HCT116 (cell line): ENCODE measurements at regions not wholly inside any gene's neighbourhood (a gene's known extent, or its start where the extent isn't known, plus 50 kb on each side); places are given as distances from the start of the nearest gene placed in this dataset.

Source experiments
- ATF3 ChIP-seq: IDR thresholded peaks from 2 replicates; pipeline ENCODE4 v1.6.1; 2012
- EZH2 ChIP-seq: fragments of 200-600 bp; sonication (generic); IDR thresholded peaks from 2 replicates; pipeline ENCODE4 v1.6.1; 2017; ENCODE audit warnings: antibody characterized with exemption, mixed run types
- EZH2phosphoT487 ChIP-seq: fragments of 200-600 bp; IDR thresholded peaks from 2 replicates; pipeline ENCODE4 v1.6.1; 2018; ENCODE audit warnings: antibody characterized with exemption, borderline replicate concordance
- POLR2A ChIP-seq: IDR thresholded peaks from 2 replicates; pipeline ENCODE4 v1.7.0; 2011; ENCODE audit warnings: borderline replicate concordance; ENCODE audit not compliant: insufficient read depth, insufficient read length; ENCODE audit errors: extremely low read depth
- POLR2AphosphoS5 ChIP-seq: IDR thresholded peaks from 2 replicates; pipeline ENCODE4 v1.6.1; 2011; ENCODE audit warnings: mild to moderate bottlenecking, low read depth, low read length, moderate library complexity
- RAD21 ChIP-seq: IDR thresholded peaks from 2 replicates; pipeline ENCODE4 v1.6.1; 2012; ENCODE audit warnings: low read depth, mild to moderate bottlenecking
- SIN3A ChIP-seq: IDR thresholded peaks from 2 replicates; pipeline ENCODE4 v1.6.1; 2012; ENCODE audit warnings: low read depth
- SP1 ChIP-seq: IDR thresholded peaks from 2 replicates; pipeline ENCODE4 v1.6.1; 2012; ENCODE audit warnings: low read depth
- YY1 ChIP-seq: IDR thresholded peaks from 2 replicates; pipeline ENCODE4 v1.6.1; 2011; ENCODE audit warnings: low read length, low read depth, moderate library complexity, mild to moderate bottlenecking; ENCODE audit not compliant: insufficient replicate concordance; ENCODE audit errors: extremely low read depth
- ZBTB33 ChIP-seq: IDR thresholded peaks from 2 replicates; pipeline ENCODE4 v1.6.1; 2011; ENCODE audit warnings: mild to moderate bottlenecking, low read length, moderate library complexity; ENCODE audit not compliant: insufficient replicate concordance; ENCODE audit errors: extremely low read depth
- ZNF274 ChIP-seq: fragments of 200-500 bp; sonication (Bioruptor generic); IDR thresholded peaks from 2 replicates; pipeline ENCODE4 v1.6.1; 2014; ENCODE audit warnings: mild to moderate bottlenecking, low read depth, low read length, inconsistent platforms
- TF ChIP-seq, protein P1 (sequence below), 3 experiments: fragments of 200-600 bp in 1 of 3; sonication (generic) in 1 of 3; IDR thresholded peaks in 2 of 3; conservative IDR thresholded peaks in 1 of 3; 2 replicates each; pipeline ENCODE4 v1.5.1; 2012 to 2017; ENCODE audit warnings: low read depth in 2 of 3, low read length in 2 of 3, antibody characterized with exemption in 1 of 3, borderline replicate concordance in 1 of 3, control low read depth in 1 of 3, mild to moderate bottlenecking in 1 of 3, mixed read lengths in 1 of 3, mixed run types in 1 of 3, moderate library complexity in 1 of 3; ENCODE audit not compliant: insufficient read depth in 1 of 3
- TF ChIP-seq, protein P2 (sequence below): IDR thresholded peaks from 2 replicates; pipeline ENCODE4 v1.6.1; 2012
- TF ChIP-seq, protein P3 (sequence below): IDR thresholded peaks from 2 replicates; pipeline ENCODE4 v1.6.1; 2012; ENCODE audit warnings: low read depth

DNA sequence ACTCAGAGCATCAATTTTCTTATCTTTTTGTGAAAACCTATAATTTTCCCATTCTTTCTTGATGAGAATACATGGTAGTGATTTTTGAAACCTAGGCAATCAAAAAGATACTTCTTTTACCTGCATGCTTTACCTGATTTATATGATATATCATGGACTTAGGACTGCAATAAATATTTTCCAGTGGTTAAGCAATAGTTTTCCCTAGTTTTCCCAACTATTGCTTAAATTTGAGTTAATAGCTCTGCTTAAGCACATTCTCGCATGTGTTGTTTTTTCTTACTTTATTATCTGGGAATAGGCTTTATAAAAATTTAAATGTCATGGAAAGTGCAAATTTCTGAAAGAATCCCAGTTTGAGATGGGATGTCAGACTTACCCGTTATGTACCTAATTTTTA lies 465.1 kb upstream of the BCHE start:
- no peak for TF ChIP-seq RAD21
- no peak for TF ChIP-seq POLR2A
- TF ChIP-seq, protein P1, sequence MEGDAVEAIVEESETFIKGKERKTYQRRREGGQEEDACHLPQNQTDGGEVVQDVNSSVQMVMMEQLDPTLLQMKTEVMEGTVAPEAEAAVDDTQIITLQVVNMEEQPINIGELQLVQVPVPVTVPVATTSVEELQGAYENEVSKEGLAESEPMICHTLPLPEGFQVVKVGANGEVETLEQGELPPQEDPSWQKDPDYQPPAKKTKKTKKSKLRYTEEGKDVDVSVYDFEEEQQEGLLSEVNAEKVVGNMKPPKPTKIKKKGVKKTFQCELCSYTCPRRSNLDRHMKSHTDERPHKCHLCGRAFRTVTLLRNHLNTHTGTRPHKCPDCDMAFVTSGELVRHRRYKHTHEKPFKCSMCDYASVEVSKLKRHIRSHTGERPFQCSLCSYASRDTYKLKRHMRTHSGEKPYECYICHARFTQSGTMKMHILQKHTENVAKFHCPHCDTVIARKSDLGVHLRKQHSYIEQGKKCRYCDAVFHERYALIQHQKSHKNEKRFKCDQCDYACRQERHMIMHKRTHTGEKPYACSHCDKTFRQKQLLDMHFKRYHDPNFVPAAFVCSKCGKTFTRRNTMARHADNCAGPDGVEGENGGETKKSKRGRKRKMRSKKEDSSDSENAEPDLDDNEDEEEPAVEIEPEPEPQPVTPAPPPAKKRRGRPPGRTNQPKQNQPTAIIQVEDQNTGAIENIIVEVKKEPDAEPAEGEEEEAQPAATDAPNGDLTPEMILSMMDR (IDR thresholded peaks at IDR 0.05 in 2 of 3, conservative IDR thresholded peaks at IDR 0.05 in 1 of 3; ENCODE audit: borderline replicate concordance in 1 of 3, insufficient read depth in 1 of 3, low read depth in 2 of 3, low read length in 2 of 3): no peak
- TF ChIP-seq POLR2AphosphoS5: no peak
- TF ChIP-seq, protein P2, sequence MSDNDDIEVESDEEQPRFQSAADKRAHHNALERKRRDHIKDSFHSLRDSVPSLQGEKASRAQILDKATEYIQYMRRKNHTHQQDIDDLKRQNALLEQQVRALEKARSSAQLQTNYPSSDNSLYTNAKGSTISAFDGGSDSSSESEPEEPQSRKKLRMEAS: no peak
- no peak for TF ChIP-seq ZBTB33
- TF ChIP-seq, protein P3, sequence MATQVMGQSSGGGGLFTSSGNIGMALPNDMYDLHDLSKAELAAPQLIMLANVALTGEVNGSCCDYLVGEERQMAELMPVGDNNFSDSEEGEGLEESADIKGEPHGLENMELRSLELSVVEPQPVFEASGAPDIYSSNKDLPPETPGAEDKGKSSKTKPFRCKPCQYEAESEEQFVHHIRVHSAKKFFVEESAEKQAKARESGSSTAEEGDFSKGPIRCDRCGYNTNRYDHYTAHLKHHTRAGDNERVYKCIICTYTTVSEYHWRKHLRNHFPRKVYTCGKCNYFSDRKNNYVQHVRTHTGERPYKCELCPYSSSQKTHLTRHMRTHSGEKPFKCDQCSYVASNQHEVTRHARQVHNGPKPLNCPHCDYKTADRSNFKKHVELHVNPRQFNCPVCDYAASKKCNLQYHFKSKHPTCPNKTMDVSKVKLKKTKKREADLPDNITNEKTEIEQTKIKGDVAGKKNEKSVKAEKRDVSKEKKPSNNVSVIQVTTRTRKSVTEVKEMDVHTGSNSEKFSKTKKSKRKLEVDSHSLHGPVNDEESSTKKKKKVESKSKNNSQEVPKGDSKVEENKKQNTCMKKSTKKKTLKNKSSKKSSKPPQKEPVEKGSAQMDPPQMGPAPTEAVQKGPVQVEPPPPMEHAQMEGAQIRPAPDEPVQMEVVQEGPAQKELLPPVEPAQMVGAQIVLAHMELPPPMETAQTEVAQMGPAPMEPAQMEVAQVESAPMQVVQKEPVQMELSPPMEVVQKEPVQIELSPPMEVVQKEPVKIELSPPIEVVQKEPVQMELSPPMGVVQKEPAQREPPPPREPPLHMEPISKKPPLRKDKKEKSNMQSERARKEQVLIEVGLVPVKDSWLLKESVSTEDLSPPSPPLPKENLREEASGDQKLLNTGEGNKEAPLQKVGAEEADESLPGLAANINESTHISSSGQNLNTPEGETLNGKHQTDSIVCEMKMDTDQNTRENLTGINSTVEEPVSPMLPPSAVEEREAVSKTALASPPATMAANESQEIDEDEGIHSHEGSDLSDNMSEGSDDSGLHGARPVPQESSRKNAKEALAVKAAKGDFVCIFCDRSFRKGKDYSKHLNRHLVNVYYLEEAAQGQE: no peak
- TF ChIP-seq ZNF274: no peak
- no peak for TF ChIP-seq EZH2
- no peak for TF ChIP-seq SIN3A
- no peak for TF ChIP-seq YY1
- no peak for TF ChIP-seq EZH2phosphoT487
- TF ChIP-seq ATF3: no peak
- no peak for TF ChIP-seq SP1
